SK-N-SH treated with all-trans-retinoic acid at 6 μM for 48 hours (cell line): ENCODE measurements at regions not wholly inside any gene's neighbourhood (a gene's known extent, or its start where the extent isn't known, plus 50 kb on each side); places are given as distances from the start of the nearest gene placed in this dataset.

Experiments
- ATAC-seq: fragments of 200-7000 bp; cut with Tn5 transposase; 3 replicates; pipeline ENCODE4 v1.9.1; 2020; ENCODE audit warnings: mild to moderate bottlenecking, moderate library complexity
- ARNTL ChIP-seq: fragments of 450-650 bp; formaldehyde crosslinking; IDR thresholded peaks from 2 replicates; pipeline ENCODE4 v1.5.0; 2020; ENCODE audit warnings: low read depth, mild to moderate bottlenecking, moderate library complexity, borderline replicate concordance
- BACH2 ChIP-seq: fragments of 250-450 bp; sonication (Bioruptor Pico); IDR thresholded peaks from 2 replicates; pipeline ENCODE4 v1.9.0; 2021; ENCODE audit warnings: mild to moderate bottlenecking, borderline replicate concordance
- CSDC2 ChIP-seq: fragments of 250-450 bp; sonication (Bioruptor Pico); IDR thresholded peaks from 2 replicates; pipeline ENCODE4 v1.5.0; 2020; ENCODE audit warnings: mild to moderate bottlenecking, moderate library complexity
- ESRRG ChIP-seq: fragments of 250-450 bp; sonication (Bioruptor Pico); IDR thresholded peaks from 2 replicates; pipeline ENCODE4 v1.6.1; 2021; ENCODE audit warnings: mild to moderate bottlenecking
- GLIS3 ChIP-seq: fragments of 250-450 bp; sonication (Bioruptor Pico); IDR thresholded peaks from 2 replicates; pipeline ENCODE4 v1.5.0; 2020; ENCODE audit warnings: mild to moderate bottlenecking, moderate library complexity
- ISL1 ChIP-seq: fragments of 250-450 bp; sonication (Bioruptor Pico); IDR thresholded peaks from 2 replicates; pipeline ENCODE4 v2.1.2; 2022; ENCODE audit warnings: mild to moderate bottlenecking, moderate library complexity
- OSR1 ChIP-seq: fragments of 250-450 bp; sonication (Bioruptor Pico); IDR thresholded peaks from 2 replicates; pipeline ENCODE4 v1.8.0; 2022; ENCODE audit warnings: moderate library complexity, mild to moderate bottlenecking, inconsistent platforms
- PPARA ChIP-seq: fragments of 250-450 bp; sonication (Bioruptor Pico); IDR thresholded peaks from 2 replicates; pipeline ENCODE4 v1.5.0; 2020; ENCODE audit warnings: mild to moderate bottlenecking, borderline replicate concordance
- RARB ChIP-seq: fragments of 250-450 bp; sonication (Bioruptor Pico); IDR thresholded peaks from 2 replicates; pipeline ENCODE4 v1.8.0; 2021; ENCODE audit warnings: mild to moderate bottlenecking, moderate library complexity
- SNAI2 ChIP-seq: fragments of 250-450 bp; sonication (Bioruptor Pico); IDR thresholded peaks from 2 replicates; pipeline ENCODE4 v1.5.0; 2020; ENCODE audit warnings: mild to moderate bottlenecking, moderate library complexity
- TCF4 ChIP-seq: fragments of 250-450 bp; sonication (Bioruptor Pico); IDR thresholded peaks from 2 replicates; pipeline ENCODE4 v1.8.0; 2021; ENCODE audit warnings: mild to moderate bottlenecking, moderate library complexity, borderline replicate concordance
- TOX ChIP-seq: fragments of 250-450 bp; sonication (Bioruptor Pico); IDR thresholded peaks from 2 replicates; pipeline ENCODE4 v1.8.0; 2021; ENCODE audit warnings: mild to moderate bottlenecking, moderate library complexity, borderline replicate concordance
- ZC3H10 ChIP-seq: fragments of 250-450 bp; sonication (Bioruptor Pico); IDR thresholded peaks from 2 replicates; pipeline ENCODE4 v1.5.1; 2021; ENCODE audit warnings: mild to moderate bottlenecking, moderate library complexity
- ZFP3 ChIP-seq: fragments of 250-450 bp; sonication (Bioruptor Pico); IDR thresholded peaks from 2 replicates; pipeline ENCODE4 v1.5.0; 2020; ENCODE audit warnings: mild to moderate bottlenecking, moderate library complexity
- ZFP30 ChIP-seq: fragments of 450-650 bp; formaldehyde crosslinking; IDR thresholded peaks from 2 replicates; pipeline ENCODE4 v1.5.0; 2022; ENCODE audit warnings: mild to moderate bottlenecking, moderate library complexity
- ZNF565 ChIP-seq: fragments of 450-650 bp; formaldehyde crosslinking; conservative IDR thresholded peaks from 2 replicates; pipeline ENCODE4 v1.5.0; 2020; ENCODE audit warnings: low read depth, mild to moderate bottlenecking, moderate library complexity
- ZNF70 ChIP-seq: fragments of 450-650 bp; formaldehyde crosslinking; IDR thresholded peaks from 2 replicates; pipeline ENCODE4 v1.5.0; 2020; ENCODE audit warnings: mild to moderate bottlenecking, moderate library complexity
- ZNF8 ChIP-seq: fragments of 450-650 bp; formaldehyde crosslinking; IDR thresholded peaks from 2 replicates; pipeline ENCODE4 v1.5.0; 2020; ENCODE audit warnings: mild to moderate bottlenecking, moderate library complexity
- TF ChIP-seq, protein P1 (sequence below): fragments of 250-450 bp; sonication (Bioruptor Pico); IDR thresholded peaks from 2 replicates; pipeline ENCODE4 v1.8.0; 2021; ENCODE audit warnings: low read depth, mild to moderate bottlenecking, moderate library complexity, borderline replicate concordance
- TF ChIP-seq, protein P2 (sequence below): fragments of 250-450 bp; sonication (Bioruptor Pico); IDR thresholded peaks from 2 replicates; pipeline ENCODE4 v1.5.0; 2020; ENCODE audit warnings: mild to moderate bottlenecking, moderate library complexity
- TF ChIP-seq, protein P3 (sequence below): fragments of 250-450 bp; sonication (Bioruptor Pico); IDR thresholded peaks from 2 replicates; pipeline ENCODE4 v1.5.1; 2020; ENCODE audit warnings: low read depth, mild to moderate bottlenecking, moderate library complexity

DNA sequence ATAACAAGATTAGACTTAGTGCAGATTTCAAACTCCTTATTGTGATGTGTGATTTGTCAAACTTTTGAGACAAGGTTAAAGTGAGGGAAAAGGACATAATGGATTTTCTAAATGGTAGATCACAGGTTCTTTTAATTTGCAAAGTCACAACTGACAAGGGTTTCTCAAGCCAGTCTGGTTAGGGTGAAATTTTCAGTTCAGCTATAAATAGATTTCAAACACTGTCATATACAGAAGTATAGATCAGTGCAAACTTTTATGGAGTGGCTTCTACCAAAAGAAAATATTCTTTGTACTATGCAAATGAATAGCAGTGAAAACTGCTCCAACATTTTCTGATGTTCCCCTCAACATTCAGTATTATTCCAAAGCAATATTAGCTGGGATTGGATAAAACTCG is 337.1 kb upstream of the MAN1A1 start (continued):
- TF ChIP-seq, protein P1, sequence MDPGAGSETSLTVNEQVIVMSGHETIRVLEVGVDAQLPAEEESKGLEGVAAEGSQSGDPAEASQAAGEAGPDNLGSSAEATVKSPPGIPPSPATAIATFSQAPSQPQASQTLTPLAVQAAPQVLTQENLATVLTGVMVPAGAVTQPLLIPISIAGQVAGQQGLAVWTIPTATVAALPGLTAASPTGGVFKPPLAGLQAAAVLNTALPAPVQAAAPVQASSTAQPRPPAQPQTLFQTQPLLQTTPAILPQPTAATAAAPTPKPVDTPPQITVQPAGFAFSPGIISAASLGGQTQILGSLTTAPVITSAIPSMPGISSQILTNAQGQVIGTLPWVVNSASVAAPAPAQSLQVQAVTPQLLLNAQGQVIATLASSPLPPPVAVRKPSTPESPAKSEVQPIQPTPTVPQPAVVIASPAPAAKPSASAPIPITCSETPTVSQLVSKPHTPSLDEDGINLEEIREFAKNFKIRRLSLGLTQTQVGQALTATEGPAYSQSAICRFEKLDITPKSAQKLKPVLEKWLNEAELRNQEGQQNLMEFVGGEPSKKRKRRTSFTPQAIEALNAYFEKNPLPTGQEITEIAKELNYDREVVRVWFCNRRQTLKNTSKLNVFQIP (CRISPR knock-in tag) = no peak
- TF ChIP-seq PPARA (CRISPR knock-in tag) (no peak), ISL1 (no peak), CSDC2 (no peak), BACH2 (CRISPR knock-in tag) (no peak)

DNA sequence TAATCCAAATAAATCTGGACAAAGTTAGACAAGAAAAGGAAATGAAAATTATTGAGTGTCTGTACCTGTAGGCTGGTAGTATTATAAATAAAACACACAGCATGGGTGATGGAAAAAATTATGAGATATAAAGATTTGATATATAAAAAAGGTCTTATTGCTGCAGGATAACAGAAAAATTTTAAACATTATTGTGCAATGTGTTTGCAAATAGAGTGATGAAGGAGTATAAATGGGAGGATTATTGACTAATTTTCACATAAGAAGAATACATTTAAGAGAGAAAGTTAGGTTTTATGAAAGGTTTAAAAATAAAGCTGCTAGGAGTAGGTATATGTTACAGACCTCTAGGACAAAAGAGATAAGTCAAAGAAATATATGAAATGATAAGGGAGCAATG is 336.7 kb upstream of the MAN1A1 start:
- no peak for TF ChIP-seq OSR1 (CRISPR knock-in tag)
- TF ChIP-seq, protein P2, sequence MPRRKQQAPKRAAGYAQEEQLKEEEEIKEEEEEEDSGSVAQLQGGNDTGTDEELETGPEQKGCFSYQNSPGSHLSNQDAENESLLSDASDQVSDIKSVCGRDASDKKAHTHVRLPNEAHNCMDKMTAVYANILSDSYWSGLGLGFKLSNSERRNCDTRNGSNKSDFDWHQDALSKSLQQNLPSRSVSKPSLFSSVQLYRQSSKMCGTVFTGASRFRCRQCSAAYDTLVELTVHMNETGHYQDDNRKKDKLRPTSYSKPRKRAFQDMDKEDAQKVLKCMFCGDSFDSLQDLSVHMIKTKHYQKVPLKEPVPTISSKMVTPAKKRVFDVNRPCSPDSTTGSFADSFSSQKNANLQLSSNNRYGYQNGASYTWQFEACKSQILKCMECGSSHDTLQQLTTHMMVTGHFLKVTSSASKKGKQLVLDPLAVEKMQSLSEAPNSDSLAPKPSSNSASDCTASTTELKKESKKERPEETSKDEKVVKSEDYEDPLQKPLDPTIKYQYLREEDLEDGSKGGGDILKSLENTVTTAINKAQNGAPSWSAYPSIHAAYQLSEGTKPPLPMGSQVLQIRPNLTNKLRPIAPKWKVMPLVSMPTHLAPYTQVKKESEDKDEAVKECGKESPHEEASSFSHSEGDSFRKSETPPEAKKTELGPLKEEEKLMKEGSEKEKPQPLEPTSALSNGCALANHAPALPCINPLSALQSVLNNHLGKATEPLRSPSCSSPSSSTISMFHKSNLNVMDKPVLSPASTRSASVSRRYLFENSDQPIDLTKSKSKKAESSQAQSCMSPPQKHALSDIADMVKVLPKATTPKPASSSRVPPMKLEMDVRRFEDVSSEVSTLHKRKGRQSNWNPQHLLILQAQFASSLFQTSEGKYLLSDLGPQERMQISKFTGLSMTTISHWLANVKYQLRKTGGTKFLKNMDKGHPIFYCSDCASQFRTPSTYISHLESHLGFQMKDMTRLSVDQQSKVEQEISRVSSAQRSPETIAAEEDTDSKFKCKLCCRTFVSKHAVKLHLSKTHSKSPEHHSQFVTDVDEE (CRISPR knock-in tag) = no peak
- TF ChIP-seq BACH2 (CRISPR knock-in tag) = no peak
- TF ChIP-seq, protein P3, sequence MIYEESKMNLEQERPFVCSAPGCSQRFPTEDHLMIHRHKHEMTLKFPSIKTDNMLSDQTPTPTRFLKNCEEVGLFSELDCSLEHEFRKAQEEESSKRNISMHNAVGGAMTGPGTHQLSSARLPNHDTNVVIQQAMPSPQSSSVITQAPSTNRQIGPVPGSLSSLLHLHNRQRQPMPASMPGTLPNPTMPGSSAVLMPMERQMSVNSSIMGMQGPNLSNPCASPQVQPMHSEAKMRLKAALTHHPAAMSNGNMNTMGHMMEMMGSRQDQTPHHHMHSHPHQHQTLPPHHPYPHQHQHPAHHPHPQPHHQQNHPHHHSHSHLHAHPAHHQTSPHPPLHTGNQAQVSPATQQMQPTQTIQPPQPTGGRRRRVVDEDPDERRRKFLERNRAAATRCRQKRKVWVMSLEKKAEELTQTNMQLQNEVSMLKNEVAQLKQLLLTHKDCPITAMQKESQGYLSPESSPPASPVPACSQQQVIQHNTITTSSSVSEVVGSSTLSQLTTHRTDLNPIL = no peak
- TF ChIP-seq, protein P1 (CRISPR knock-in tag) = no peak
- no peak for TF ChIP-seq ZFP3
- TF ChIP-seq GLIS3 (CRISPR knock-in tag) = no peak
- TF ChIP-seq ZFP30 = no peak
- no peak for TF ChIP-seq ZNF8 (CRISPR knock-in tag)
- TF ChIP-seq SNAI2 (CRISPR knock-in tag) = no peak
- TF ChIP-seq ARNTL (CRISPR knock-in tag) = no peak
- no peak for TF ChIP-seq PPARA (CRISPR knock-in tag)
- no peak for TF ChIP-seq TOX
- TF ChIP-seq TCF4 (CRISPR knock-in tag) = no peak
- TF ChIP-seq RARB (CRISPR knock-in tag) = no peak
- no peak for TF ChIP-seq CSDC2
- no peak for TF ChIP-seq ZC3H10 (CRISPR knock-in tag)
- TF ChIP-seq ESRRG (CRISPR knock-in tag) = no peak
- ATAC-seq = no peak

DNA sequence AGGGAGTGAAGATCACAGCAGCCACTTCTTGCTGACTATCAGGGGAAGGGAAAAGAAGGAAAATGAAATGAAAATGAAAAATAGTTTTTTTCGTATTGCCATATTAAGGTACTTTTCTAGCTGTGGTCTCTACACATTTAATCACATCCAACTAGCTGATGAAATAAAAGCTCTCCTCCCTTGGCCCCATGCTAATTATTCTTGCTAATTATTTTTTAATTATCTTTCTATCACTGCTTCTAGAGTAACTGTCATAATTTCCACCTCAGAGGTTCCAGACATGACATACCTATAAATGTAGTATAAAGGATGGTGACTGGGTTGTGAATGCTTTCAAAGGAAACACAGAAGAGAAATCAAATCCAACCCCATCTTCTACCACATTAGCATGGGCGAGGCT is 334.1 kb upstream of the MAN1A1 start:
- no peak for ATAC-seq
- no peak for TF ChIP-seq ZNF70 (CRISPR knock-in tag)
- TF ChIP-seq SNAI2 (CRISPR knock-in tag) = no peak
- TF ChIP-seq, protein P2 (CRISPR knock-in tag) = no peak
- TF ChIP-seq PPARA (CRISPR knock-in tag) = no peak
- TF ChIP-seq, protein P3 = no peak
- no peak for TF ChIP-seq ISL1
- TF ChIP-seq TCF4 (CRISPR knock-in tag) = no peak
- TF ChIP-seq ESRRG (CRISPR knock-in tag) = no peak
- no peak for TF ChIP-seq TOX
- no peak for TF ChIP-seq BACH2 (CRISPR knock-in tag)
- TF ChIP-seq ZNF565 (CRISPR knock-in tag) = no peak
- TF ChIP-seq ZFP3 = no peak
- no peak for TF ChIP-seq OSR1 (CRISPR knock-in tag)
- no peak for TF ChIP-seq ZFP30
- TF ChIP-seq, protein P1 (CRISPR knock-in tag) = no peak
- TF ChIP-seq GLIS3 (CRISPR knock-in tag) = no peak
